ENCODE measurements at regions not wholly inside any gene's neighbourhood (a gene's known extent, or its start where the extent isn't known, plus 50 kb on each side); places are given as distances from the start of the nearest gene placed in this dataset.

DNA sequence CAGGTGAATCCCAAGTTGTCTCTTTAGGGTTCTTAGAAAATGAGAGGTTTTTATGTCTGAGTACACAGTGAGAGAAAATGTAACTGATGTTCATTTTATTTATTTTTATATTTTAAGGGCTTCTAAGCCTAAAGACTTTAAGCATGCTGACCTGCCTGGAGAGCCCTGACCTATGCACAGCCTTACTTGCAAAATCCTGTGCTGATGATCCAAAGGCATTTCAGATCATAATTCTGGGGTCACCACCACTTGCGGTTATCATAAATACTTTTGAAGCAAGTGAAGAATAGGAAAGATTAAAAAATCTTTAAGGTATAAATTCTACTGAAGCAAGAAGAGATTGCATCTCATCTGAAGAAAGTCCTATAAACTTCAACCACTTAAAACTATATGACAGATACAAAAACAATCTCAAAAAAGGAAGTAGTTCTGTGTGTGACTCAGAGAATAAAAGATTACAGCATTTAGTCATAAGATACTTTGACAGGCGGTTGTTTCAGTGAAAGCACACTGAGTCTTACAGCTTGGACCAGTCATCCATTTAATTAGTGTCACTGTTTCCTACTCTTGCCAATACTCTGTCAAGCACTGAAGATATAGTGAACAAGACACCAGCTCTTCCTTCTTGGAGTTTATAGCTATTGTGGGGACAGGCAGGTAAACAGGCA, 245.2 kb upstream of the DIPK2B start:
- Histone ChIP-seq H3K9me3 (ENCODE audit: control insufficient read depth in 2 of 2, insufficient read depth in 1 of 2, low read depth in 1 of 2, low read length in 1 of 2) (no peaks in the 10 kb centered on the region), H3K27me3 (ENCODE audit: control insufficient read depth in 1 of 2, insufficient read depth in 2 of 2, low read length in 2 of 2) (no peaks in the 10 kb centered on the region), H3K4me1 (ENCODE audit: control insufficient read depth in 2 of 2, insufficient read depth in 2 of 2, low read length in 1 of 2) (peaks cover 0 to 3% of the 10 kb centered on the region in 2 donors), H3K4me3 (ENCODE audit: low read depth in 1 of 2, low read length in 2 of 2) (no peak overlapping the region), H3K36me3 (ENCODE audit: control insufficient read depth in 2 of 2, insufficient read depth in 2 of 2, low read length in 1 of 2) (no peaks in the 10 kb centered on the region), H3K27ac (ENCODE audit: low read depth in 2 of 2, low read length in 1 of 2) (peak overlapping the region in 1 of 2 donors; percentile 29)
- WGBS, 2 donors = 38 to 59% methylated on average over 2 of the region's 2 CpGs

DNA sequence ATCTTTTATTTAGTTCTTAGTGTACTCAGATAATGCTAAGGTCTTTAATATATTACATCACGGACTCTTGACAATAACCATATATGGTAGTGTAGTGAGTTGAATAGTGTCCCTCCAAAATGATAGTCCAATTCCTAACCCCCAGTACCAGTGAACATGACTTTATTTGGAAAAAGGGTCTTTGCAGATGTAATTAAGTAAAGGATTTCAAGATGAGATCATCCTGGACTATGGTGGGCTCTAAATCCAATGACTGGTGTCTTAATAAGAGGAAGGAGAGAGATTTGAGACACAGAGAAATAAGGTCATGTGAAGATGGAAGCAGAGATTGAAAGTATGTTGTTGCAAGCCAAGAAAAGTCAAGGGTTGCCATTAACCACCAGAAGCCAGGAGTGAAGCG, 236.5 kb upstream of the DIPK2B start:
- H3K36me3 ChIP-seq (ENCODE audit: control insufficient read depth in 2 of 2, insufficient read depth in 2 of 2, low read length in 1 of 2) = no peaks in the 10 kb centered on the region
- H3K27me3 ChIP-seq (ENCODE audit: control insufficient read depth in 1 of 2, insufficient read depth in 2 of 2, low read length in 2 of 2) = no peaks in the 10 kb centered on the region
- peaks cover 0 to 6% of the 10 kb centered on the region in 2 donors for H3K4me1 ChIP-seq (ENCODE audit: control insufficient read depth in 2 of 2, insufficient read depth in 2 of 2, low read length in 1 of 2)
- H3K9me3 ChIP-seq (ENCODE audit: control insufficient read depth in 2 of 2, insufficient read depth in 1 of 2, low read depth in 1 of 2, low read length in 1 of 2) = no peaks in the 10 kb centered on the region
- no peak overlapping the region for H3K4me3 ChIP-seq (ENCODE audit: low read depth in 1 of 2, low read length in 2 of 2)
- WGBS, 2 donors = 77 to 80% methylated on average over 2 of the region's 2 CpGs
- no peak overlapping the region for H3K27ac ChIP-seq (ENCODE audit: low read depth in 2 of 2, low read length in 1 of 2)

DNA sequence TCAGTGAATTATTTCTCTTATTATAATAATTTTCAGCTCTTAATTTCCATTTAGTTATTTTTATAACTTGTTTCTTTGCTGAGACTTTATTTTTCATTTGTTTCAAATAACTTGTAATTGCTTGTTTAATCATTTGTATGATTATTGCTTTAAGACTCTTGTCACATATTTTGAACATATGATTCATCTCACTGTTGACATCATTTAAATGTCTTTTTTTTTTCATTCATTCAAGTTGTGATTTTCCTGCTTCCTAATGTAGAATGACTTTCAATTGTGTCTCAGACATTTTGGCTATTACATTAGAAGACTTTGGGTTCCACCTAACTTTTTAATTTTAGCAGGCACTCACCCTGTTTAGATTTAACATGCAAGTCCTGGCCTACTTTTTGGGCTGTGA, 234.8 kb upstream of the DIPK2B start:
- H3K4me1 ChIP-seq (ENCODE audit: control insufficient read depth in 2 of 2, insufficient read depth in 2 of 2, low read length in 1 of 2) = peaks cover 0 to 6% of the 10 kb centered on the region in 2 donors
- H3K4me3 ChIP-seq (ENCODE audit: low read depth in 1 of 2, low read length in 2 of 2) = no peak overlapping the region
- no peaks in the 10 kb centered on the region for H3K36me3 ChIP-seq (ENCODE audit: control insufficient read depth in 2 of 2, insufficient read depth in 2 of 2, low read length in 1 of 2)
- no peaks in the 10 kb centered on the region for H3K9me3 ChIP-seq (ENCODE audit: control insufficient read depth in 2 of 2, insufficient read depth in 1 of 2, low read depth in 1 of 2, low read length in 1 of 2)
- no peak overlapping the region for H3K27ac ChIP-seq (ENCODE audit: low read depth in 2 of 2, low read length in 1 of 2)
- H3K27me3 ChIP-seq (ENCODE audit: control insufficient read depth in 1 of 2, insufficient read depth in 2 of 2, low read length in 2 of 2) = no peaks in the 10 kb centered on the region

DNA sequence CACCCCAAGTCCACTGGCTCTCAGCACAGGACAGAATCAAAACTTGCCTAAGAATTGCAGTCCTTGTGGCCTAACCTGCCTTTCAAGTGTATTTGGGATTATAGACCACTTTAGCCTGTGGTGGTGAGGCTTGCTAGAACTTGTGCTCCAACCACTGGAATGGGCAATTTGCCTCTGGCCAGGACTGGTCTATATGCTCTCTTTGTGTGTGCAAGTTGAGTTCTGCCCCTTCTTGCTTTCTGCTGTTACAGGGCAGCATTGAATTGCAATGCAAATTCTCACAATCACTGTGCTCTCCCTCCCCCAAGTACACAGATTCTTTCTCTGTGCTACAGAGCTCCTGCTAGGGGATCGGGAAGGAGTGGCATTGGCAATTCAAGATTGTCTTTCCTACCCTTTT, 233.6 kb upstream of the DIPK2B start:
- Histone ChIP-seq H3K27me3 (ENCODE audit: control insufficient read depth in 1 of 2, insufficient read depth in 2 of 2, low read length in 2 of 2) (no peaks in the 10 kb centered on the region), H3K4me1 (ENCODE audit: control insufficient read depth in 2 of 2, insufficient read depth in 2 of 2, low read length in 1 of 2) (peaks cover 0 to 6% of the 10 kb centered on the region in 2 donors), H3K9me3 (ENCODE audit: control insufficient read depth in 2 of 2, insufficient read depth in 1 of 2, low read depth in 1 of 2, low read length in 1 of 2) (no peaks in the 10 kb centered on the region), H3K27ac (ENCODE audit: low read depth in 2 of 2, low read length in 1 of 2) (peak overlapping the region in 1 of 2 donors; percentile 7), H3K36me3 (ENCODE audit: control insufficient read depth in 2 of 2, insufficient read depth in 2 of 2, low read length in 1 of 2) (no peaks in the 10 kb centered on the region), H3K4me3 (ENCODE audit: low read depth in 1 of 2, low read length in 2 of 2) (no peak overlapping the region)
- 33 to 44% methylated on average over 1 of the region's 1 CpG for WGBS, 2 donors

DNA sequence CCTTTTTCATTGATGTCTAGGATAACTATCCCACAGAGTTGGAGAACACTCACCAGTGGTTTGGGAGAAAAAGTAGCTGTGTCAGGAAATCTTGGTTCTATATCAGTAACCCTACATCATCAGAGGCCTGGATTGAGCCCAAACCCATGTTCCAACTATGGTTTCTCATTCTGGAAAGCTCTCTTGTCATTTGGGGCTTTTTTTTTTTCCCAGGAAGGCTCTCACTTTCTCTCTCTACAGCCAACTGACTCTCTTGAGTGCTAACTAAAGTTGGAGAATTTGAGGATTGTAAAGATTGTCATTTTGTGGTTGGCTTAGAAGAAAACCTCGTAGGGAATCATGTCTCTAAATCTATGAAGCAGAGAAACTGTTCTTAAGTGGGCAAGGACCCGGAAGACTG, 228.2 kb upstream of the DIPK2B start:
- H3K27me3 ChIP-seq (ENCODE audit: control insufficient read depth in 1 of 2, insufficient read depth in 2 of 2, low read length in 2 of 2) = peaks cover 0 to 4% of the 10 kb centered on the region in 2 donors

DNA sequence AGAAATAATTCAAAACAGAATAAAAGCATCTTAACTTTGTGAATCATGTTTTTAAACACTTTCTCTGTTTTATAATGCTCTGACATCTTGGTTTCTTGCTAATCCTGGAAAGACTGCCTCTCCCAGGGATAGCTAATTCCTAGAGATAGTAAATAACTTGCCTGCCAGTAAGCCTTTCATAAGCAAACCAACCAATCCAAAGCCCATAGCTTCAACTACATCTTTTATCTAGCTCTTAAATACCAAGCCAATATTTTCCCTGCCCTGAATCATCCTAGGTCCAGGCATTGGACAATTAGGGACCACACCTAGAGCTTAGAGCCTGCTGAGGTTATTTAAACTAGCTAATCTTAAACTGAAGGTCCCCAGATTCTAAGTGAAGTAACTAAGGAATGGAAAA, 223.7 kb upstream of the DIPK2B start:
- no peaks in the 10 kb centered on the region for H3K9me3 ChIP-seq (ENCODE audit: control insufficient read depth in 2 of 2, insufficient read depth in 1 of 2, low read depth in 1 of 2, low read length in 1 of 2)
- H3K27me3 ChIP-seq (ENCODE audit: control insufficient read depth in 1 of 2, insufficient read depth in 2 of 2, low read length in 2 of 2) = peaks cover 0 to 4% of the 10 kb centered on the region in 2 donors
- no peaks in the 10 kb centered on the region for H3K4me1 ChIP-seq (ENCODE audit: control insufficient read depth in 2 of 2, insufficient read depth in 2 of 2, low read length in 1 of 2)
- H3K27ac ChIP-seq (ENCODE audit: low read depth in 2 of 2, low read length in 1 of 2) = no peak overlapping the region
- no peak overlapping the region for H3K4me3 ChIP-seq (ENCODE audit: low read depth in 1 of 2, low read length in 2 of 2)
- H3K36me3 ChIP-seq (ENCODE audit: control insufficient read depth in 2 of 2, insufficient read depth in 2 of 2, low read length in 1 of 2) = no peaks in the 10 kb centered on the region

More for the DNA sequence above, 228.2 kb upstream of the DIPK2B start:
- WGBS, 2 donors = 72 to 82% methylated on average over 2 of the region's 2 CpGs
- Histone ChIP-seq H3K4me1 (ENCODE audit: control insufficient read depth in 2 of 2, insufficient read depth in 2 of 2, low read length in 1 of 2) (peaks cover 0 to 4% of the 10 kb centered on the region in 2 donors), H3K36me3 (ENCODE audit: control insufficient read depth in 2 of 2, insufficient read depth in 2 of 2, low read length in 1 of 2) (no peaks in the 10 kb centered on the region), H3K27ac (ENCODE audit: low read depth in 2 of 2, low read length in 1 of 2) (no peak overlapping the region), H3K9me3 (ENCODE audit: control insufficient read depth in 2 of 2, insufficient read depth in 1 of 2, low read depth in 1 of 2, low read length in 1 of 2) (no peaks in the 10 kb centered on the region), H3K4me3 (ENCODE audit: low read depth in 1 of 2, low read length in 2 of 2) (no peak overlapping the region)

DNA sequence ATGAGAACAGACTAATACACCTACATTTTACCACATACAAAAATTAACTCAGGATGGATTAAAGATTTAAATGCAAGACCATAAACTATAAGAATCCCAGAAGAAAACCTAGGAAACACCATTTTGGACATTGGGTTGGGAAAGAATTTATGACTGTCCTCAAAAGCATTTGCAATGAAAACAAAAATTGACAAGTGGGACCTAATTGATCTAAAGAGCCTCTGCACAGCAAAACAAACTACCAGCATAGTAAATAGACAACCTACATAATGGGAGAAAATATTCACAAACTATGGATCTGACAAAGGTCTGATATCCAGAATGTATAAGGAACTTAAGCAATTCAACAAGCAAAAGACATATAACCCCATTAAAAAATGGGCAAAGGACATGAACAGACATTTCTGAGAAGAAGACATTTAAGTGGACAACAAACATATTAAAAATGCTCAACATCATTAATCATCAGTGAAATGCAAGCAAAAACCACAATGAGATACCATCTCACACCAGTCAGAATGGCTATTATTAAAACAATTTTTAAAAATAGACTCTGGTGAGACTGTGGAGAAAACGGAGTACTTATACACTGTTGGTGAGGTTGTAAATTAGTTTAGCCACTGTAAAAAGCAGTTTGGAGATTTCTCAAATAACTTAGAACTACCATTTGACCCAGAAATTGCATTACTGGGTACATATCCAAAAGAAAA, 221.7 kb upstream of the DIPK2B start:
- Histone ChIP-seq H3K27me3 (ENCODE audit: control insufficient read depth in 1 of 2, insufficient read depth in 2 of 2, low read length in 2 of 2) (peaks cover 0 to 4% of the 10 kb centered on the region in 2 donors), H3K27ac (ENCODE audit: low read depth in 2 of 2, low read length in 1 of 2) (no peak overlapping the region), H3K4me1 (ENCODE audit: control insufficient read depth in 2 of 2, insufficient read depth in 2 of 2, low read length in 1 of 2) (no peaks in the 10 kb centered on the region), H3K4me3 (ENCODE audit: low read depth in 1 of 2, low read length in 2 of 2) (no peak overlapping the region), H3K9me3 (ENCODE audit: control insufficient read depth in 2 of 2, insufficient read depth in 1 of 2, low read depth in 1 of 2, low read length in 1 of 2) (no peaks in the 10 kb centered on the region), H3K36me3 (ENCODE audit: control insufficient read depth in 2 of 2, insufficient read depth in 2 of 2, low read length in 1 of 2) (no peaks in the 10 kb centered on the region)
- WGBS, 2 donors = 66 to 71% methylated on average over 1 of the region's 1 CpG

DNA sequence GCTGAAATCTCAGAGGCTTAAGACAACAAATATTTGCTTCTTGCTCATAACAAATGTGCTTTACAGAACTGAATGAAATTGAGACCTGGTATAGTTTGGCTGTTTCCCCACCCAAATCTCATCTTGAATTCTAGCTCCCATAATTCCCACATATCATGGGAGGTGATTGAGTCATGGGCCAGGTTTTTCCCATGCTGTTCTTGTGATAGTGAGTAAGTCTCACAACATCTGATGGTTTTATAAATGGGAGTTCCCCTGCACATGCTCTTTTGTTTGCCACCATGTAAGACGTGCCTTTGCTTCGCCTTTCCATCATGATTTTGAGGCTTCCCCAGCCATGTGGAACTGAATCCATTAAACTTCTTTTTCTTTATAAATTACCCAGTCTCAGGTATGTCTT, 221.1 kb upstream of the DIPK2B start:
- WGBS, 2 donors = 78 to 82% methylated on average over 2 of the region's 2 CpGs
- no peak overlapping the region for H3K27ac ChIP-seq (ENCODE audit: low read depth in 2 of 2, low read length in 1 of 2)
- H3K4me1 ChIP-seq (ENCODE audit: control insufficient read depth in 2 of 2, insufficient read depth in 2 of 2, low read length in 1 of 2) = no peaks in the 10 kb centered on the region
- peaks cover 0 to 4% of the 10 kb centered on the region in 2 donors for H3K27me3 ChIP-seq (ENCODE audit: control insufficient read depth in 1 of 2, insufficient read depth in 2 of 2, low read length in 2 of 2)
- no peaks in the 10 kb centered on the region for H3K36me3 ChIP-seq (ENCODE audit: control insufficient read depth in 2 of 2, insufficient read depth in 2 of 2, low read length in 1 of 2)
- H3K9me3 ChIP-seq (ENCODE audit: control insufficient read depth in 2 of 2, insufficient read depth in 1 of 2, low read depth in 1 of 2, low read length in 1 of 2) = no peaks in the 10 kb centered on the region
- no peak overlapping the region for H3K4me3 ChIP-seq (ENCODE audit: low read depth in 1 of 2, low read length in 2 of 2)

DNA sequence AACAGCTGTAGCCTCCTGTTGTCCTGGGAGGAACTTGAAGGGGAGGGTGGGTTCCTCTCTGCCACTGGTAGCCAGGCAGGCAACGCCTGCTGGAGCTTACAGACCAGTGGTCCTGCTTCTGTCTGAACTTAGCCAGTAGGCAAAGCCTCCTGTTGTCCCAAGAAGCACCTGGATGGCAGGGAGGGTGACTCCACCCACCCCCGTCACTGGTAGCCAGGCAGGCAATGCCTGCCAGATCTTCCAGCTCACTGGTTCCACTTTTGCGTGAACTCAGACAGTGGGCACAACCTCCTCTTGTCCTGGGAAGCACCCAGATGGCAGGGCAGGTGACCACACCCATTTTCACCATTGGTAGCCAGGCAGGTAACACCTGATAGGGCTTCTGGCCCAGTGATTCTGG, 203.5 kb upstream of the DIPK2B start:
- WGBS, 2 donors = 63 to 76% methylated on average over 3 of the region's 3 CpGs
- Histone ChIP-seq H3K27ac (ENCODE audit: low read depth in 2 of 2, low read length in 1 of 2) (no peak overlapping the region), H3K36me3 (ENCODE audit: control insufficient read depth in 2 of 2, insufficient read depth in 2 of 2, low read length in 1 of 2) (no peaks in the 10 kb centered on the region), H3K9me3 (ENCODE audit: control insufficient read depth in 2 of 2, insufficient read depth in 1 of 2, low read depth in 1 of 2, low read length in 1 of 2) (peaks cover 0 to 3% of the 10 kb centered on the region in 2 donors), H3K4me3 (ENCODE audit: low read depth in 1 of 2, low read length in 2 of 2) (no peak overlapping the region), H3K27me3 (ENCODE audit: control insufficient read depth in 1 of 2, insufficient read depth in 2 of 2, low read length in 2 of 2) (no peaks in the 10 kb centered on the region), H3K4me1 (ENCODE audit: control insufficient read depth in 2 of 2, insufficient read depth in 2 of 2, low read length in 1 of 2) (no peaks in the 10 kb centered on the region)

DNA sequence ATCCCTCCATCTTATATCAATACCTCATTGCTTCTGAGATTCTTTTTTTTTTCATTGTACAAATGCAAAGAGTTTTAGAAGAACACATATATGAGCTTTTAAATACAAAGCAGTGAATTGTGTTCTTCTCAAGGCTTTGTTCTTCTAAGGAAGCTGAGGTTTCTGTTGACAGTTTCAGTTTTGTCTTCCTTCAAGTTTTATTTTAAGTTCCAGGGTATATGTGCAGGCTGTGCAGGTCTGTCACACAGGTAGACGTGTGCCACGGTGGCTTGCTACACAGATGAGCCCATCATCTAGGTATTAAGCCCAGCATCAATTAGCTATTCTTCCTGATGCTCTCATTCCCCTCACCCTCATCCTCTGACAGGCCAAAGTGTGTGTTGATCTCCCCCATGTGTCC, 201.2 kb upstream of the DIPK2B start:
- peaks cover 0 to 5% of the 10 kb centered on the region in 2 donors for H3K9me3 ChIP-seq (ENCODE audit: control insufficient read depth in 2 of 2, insufficient read depth in 1 of 2, low read depth in 1 of 2, low read length in 1 of 2)
- WGBS, 2 donors = 35 to 66% methylated on average over 2 of the region's 2 CpGs
- no peak overlapping the region for H3K27ac ChIP-seq (ENCODE audit: low read depth in 2 of 2, low read length in 1 of 2)
- no peak overlapping the region for H3K4me3 ChIP-seq (ENCODE audit: low read depth in 1 of 2, low read length in 2 of 2)
- no peaks in the 10 kb centered on the region for H3K4me1 ChIP-seq (ENCODE audit: control insufficient read depth in 2 of 2, insufficient read depth in 2 of 2, low read length in 1 of 2)
- H3K27me3 ChIP-seq (ENCODE audit: control insufficient read depth in 1 of 2, insufficient read depth in 2 of 2, low read length in 2 of 2) = no peaks in the 10 kb centered on the region
- H3K36me3 ChIP-seq (ENCODE audit: control insufficient read depth in 2 of 2, insufficient read depth in 2 of 2, low read length in 1 of 2) = no peaks in the 10 kb centered on the region

All from esophagus (tissue), 2 donors.